Spleen (tissue), 7 donors: ENCODE measurements at regions not wholly inside any gene's neighbourhood (a gene's known extent, or its start where the extent isn't known, plus 50 kb on each side); places are given as distances from the start of the nearest gene placed in this dataset.
A peak's percentile ranks its signal among the peaks of the same experiment; 100 is the strongest.

ENCODE experiments used
- CTCF ChIP-seq, 11 experiments: fragments of 200-600 bp in 7 of 11; fragments of 450-650 bp in 4 of 11; sonication (generic) in 4 of 11; IDR thresholded peaks in 8 of 11; conservative IDR thresholded peaks in 3 of 11; 1 replicate in 7 of 11; 2 replicates in 4 of 11; pipeline versions ENCODE4 v1.4.0 to v1.8.0; 2016 to 2021; ENCODE audit warnings: antibody characterized with exemption in 11 of 11, inconsistent platforms in 4 of 11, mild to moderate bottlenecking in 1 of 11
- POLR2A ChIP-seq, 3 donors: fragments of 450-650 bp; IDR thresholded peaks; one replicate each; pipeline ENCODE4 v1.5.1; 2017; ENCODE audit warnings: antibody characterized with exemption in 3 of 3, mild to moderate bottlenecking in 1 of 3
- POLR2AphosphoS5 ChIP-seq, 3 donors: sonication (generic); formaldehyde crosslinking; IDR thresholded peaks; one replicate each; pipeline ENCODE4 v1.5.1; 2017; ENCODE audit warnings: antibody characterized with exemption in 3 of 3
- donor health status: DM: no; HTN: no; CAD: no; lungs with moderate emphysema.
- donor health status: DM: no; HTN: no; CAD: no.
- donor health status: DM: no; HTN: no; CAD: no.

- TF ChIP-seq POLR2A (IDR thresholded peaks at IDR 0.05) (no peak), CTCF (IDR thresholded peaks at IDR 0.05 in 8 of 11, conservative IDR thresholded peaks at IDR 0.05 in 3 of 11) (no peak), POLR2AphosphoS5 (IDR thresholded peaks at IDR 0.05) (peak in 1 of 3 donors; percentile 14)
These were observed 481.6 kb downstream of the RPS24 start for GRCh38 chr10:78515038-78515872.
